GM12865 (cell line): ENCODE measurements at regions not wholly inside any gene's neighbourhood (a gene's known extent, or its start where the extent isn't known, plus 50 kb on each side); places are given as distances from the start of the nearest gene placed in this dataset.

Source experiments
- DNase-seq: peaks from one replicate; pipeline ENCODE4 v3.0.0; 2010; ENCODE audit warnings: low read depth
- H3K4me3 ChIP-seq: 2 replicates; pipeline ENCODE4 v1.5.1; 2011; ENCODE audit warnings: mild to moderate bottlenecking, low read depth, low read length, control low read depth
- CTCF ChIP-seq: IDR thresholded peaks from 2 replicates; pipeline ENCODE4 v1.5.1; 2011; ENCODE audit warnings: low read length, control low read depth, low read depth, inconsistent platforms; ENCODE audit not compliant: insufficient read depth; ENCODE audit errors: missing control alignments

- DNase-seq = no peak
- H3K4me3 ChIP-seq = no peak overlapping the region
- TF ChIP-seq CTCF = no peak
These were observed 62.6 kb downstream of the DIO3 start for GRCh38 chr14:101623685-101624444.

DNA sequence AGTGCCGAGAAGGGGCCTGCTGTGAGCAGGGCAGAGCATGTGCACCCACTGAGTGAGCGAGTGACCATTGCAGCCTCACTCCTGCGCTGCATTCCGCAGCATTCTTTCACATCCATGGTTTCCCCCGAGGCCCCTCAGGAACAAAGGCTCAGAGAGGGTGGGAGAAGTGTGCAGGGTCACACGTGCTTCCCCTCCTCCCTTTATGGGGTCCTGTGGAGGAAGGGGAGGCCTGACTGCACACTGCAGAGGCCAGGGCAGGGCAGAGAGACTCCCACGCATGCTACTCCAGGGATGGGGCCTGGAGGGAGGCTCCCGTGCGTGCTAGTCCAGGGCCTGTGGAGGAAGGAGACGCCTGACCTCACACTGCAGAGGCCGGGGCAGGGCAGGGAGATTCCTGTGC, 63.2 kb downstream of the DIO3 start:
- H3K4me3 ChIP-seq = no peak overlapping the region
- TF ChIP-seq CTCF = no peak
- DNase-seq = no peak

DNA sequence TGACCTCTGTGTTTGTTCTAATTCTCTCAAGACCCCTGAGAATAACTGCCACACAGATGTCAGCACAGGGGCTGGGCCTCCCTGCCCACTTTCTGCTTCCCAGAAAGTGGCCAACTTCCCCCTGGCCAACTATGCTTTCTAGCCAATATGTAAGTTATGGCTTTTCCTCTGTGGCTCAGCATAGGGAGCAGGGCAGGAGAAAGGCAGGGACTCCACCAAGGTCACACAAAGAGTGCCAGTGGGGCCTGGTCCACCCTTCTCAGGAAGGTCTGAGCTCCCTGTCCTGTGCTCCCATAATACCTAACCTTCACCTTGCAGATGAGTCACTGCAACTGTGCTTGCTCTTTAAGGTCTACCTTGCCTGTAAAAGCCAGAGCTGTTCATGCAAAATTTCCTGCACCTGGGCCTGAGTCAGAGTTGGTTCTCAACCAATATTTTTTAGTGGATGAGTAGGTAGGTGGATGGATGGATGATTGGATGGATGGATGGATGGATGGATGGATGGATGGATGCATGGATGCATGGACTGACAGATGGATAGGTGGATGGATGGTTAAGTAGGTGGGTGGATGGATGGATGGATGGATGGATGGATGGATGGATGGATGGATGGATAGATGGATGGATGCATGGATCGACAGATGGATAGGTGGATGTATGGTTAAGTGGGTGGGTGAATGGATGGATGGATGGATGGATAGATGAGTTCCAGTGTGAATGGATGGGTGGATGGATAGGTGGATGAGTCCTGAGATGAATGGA, 64.2 kb downstream of the DIO3 start:
- no peak overlapping the region for H3K4me3 ChIP-seq
- TF ChIP-seq CTCF = no peak

DNA sequence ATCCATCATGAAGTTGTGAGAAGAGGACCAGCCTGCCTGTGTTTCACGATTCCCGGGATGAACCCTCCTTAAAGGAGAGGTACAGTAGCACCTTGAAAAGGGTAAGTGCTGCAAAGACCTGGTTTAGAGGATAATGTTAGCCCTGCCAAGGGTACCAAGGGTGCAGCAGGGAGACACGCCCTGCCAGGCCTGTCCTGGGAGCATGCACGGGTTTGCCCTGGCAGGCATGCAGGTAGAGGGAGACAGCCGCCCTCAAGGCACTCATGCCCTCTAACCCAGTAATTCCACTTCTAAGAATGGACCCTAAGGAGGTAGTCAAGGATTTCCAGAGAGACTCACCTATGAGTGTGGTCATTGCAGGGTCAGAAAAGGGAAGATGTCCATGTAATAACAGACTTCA, 65.0 kb downstream of the DIO3 start:
- H3K4me3 ChIP-seq = no peak overlapping the region
- DNase-seq = no peak
- no peak for TF ChIP-seq CTCF

More for the DNA sequence above, 64.2 kb downstream of the DIO3 start:
- no peak for DNase-seq

DNA sequence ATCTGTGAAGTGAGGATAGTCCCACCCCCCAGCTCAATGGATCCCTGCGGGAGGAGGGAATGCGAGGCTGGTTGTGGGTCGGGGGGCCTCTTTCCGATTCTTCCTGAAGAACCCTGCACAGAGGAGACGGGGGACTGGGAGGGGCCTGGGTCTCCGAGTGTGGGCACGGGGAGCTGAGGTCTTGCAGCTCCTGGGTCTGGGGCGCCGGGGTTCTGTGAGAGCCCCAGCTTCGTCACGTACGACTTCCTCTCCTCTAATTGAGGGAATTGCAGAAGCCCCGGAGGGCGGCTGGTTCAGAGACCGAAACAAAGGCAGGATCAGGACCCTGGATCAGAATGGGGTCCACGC, 66.6 kb downstream of the DIO3 start:
- no peak for TF ChIP-seq CTCF
- no peak overlapping the region for H3K4me3 ChIP-seq
- DNase-seq = no peak

DNA sequence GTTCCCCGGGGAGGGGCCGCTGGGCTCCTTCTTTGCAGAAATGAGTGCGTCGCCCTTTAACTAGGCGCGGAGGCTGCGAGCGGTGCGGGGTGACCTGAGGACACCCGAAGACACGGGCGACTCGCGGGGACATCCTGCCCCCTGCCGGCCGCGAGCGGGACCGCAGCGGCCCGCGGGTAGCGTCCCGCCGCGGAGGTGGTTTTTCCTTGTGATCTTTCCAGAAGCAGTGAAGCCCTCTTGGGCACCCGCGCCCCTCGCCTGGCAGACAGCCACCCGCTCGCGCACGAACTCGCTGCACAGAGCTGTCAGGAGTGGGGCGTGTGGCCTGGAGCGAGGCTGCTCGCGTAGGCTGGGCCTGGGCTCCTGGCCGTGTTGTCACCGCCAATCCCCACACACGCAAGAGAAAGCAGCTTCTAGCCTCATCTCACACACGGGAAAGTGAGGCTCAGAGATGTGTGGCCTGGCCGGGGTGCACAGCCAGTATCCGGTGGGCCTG, 67.2 kb downstream of the DIO3 start:
- peak; percentile 69 for DNase-seq
- peak; percentile 94 for TF ChIP-seq CTCF
- no peak overlapping the region for H3K4me3 ChIP-seq

GRCh38 chr14:101628975-101629374, 67.7 kb downstream of the DIO3 start:
- no peak overlapping the region for H3K4me3 ChIP-seq
- DNase-seq = no peak
- TF ChIP-seq CTCF = no peak
